HG03520 (cell line): ENCODE measurements at regions not wholly inside any gene's neighbourhood (a gene's known extent, or its start where the extent isn't known, plus 50 kb on each side); places are given as distances from the start of the nearest gene placed in this dataset.

ENCODE experiments used
- ATAC-seq: cut with Tn5 transposase; IDR thresholded peaks from one replicate; pipeline ENCODE4 v1.9.1; 2021; ENCODE audit warnings: mild to moderate bottlenecking, moderate library complexity; ENCODE audit not compliant: unreplicated experiment

DNA sequence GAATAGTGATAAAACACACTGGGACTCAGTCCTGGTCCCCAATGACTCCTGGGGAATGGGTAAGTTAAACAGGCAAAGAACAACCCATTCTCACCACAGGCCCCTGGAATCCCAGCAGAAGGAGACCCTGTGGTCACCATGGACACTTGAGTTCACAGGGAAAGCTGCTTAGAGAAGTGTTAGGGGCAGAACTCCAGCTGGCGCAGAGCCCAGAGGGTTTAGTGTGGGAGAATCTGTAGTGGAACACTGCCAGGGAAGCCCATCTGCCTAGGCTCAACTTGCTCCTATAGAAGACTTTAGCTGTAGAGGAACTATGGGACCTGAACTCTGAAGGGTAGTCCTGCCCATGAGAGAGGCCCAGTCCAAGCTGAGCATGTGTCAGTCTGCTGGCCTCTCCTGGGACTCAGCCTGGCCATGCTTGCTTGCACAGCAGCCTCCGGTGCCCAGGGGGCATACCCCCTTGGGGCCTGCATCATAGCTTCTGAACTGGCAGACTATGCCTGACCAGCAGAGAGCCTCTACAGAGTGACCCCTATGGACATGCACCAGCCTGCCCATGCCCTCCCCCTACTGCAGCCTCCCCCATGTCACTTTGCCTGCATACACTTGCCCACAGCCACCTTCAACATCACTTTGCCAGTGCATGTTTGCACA, 343.5 kb downstream of the IDS start:
- no peak for ATAC-seq

- ATAC-seq: no peak
Measured at GRCh38 chrX:149157976-149158375, 347.1 kb downstream of the IDS start.

- ATAC-seq: no peak
Measured at GRCh38 chrX:149152941-149153340, 352.2 kb downstream of the IDS start.

DNA sequence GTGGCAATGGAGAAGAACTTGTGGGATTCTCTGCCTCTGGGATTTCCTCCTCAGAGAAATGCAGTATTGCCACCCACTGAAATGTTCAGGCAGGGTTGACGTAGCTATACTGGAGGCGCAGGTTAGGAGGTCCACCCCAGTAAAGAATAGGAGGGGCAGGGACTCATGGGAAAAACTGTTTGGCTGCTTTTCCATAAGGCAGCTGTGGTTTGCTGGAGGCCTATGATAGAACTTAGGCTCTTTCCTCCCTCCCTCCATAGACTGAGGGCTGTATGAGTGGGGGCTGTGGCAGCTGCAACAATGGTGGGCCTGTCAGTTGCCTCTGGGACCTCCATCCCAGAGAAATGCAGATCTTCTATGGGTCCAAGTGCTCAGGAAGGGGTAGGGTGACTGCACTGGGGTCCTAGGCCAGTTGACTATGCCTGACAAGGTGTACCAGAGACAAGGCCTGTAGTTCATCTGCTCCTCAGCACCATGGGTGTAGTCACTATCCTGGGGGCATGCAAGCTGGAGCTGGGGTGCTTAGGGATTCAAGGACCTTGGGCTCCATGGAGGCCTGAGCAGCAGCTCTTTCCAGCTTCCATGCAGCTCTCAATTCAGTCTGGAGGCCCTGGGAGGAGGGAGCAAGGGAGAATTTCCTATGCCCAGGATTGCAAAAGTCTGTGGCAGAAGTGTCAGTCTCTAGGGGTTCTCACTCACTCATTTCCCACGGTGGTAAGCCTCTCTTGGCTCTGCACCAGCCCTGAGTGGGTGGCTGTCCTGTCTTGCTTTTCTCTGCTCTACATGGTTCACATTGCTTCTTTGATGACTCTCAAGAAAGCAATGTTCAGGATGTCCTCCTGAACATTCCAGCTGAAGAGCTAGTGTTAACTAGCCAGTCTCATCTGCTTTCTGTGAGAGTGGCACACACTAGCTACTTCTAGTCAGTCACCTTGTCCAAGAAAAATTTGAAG, 353.0 kb downstream of the IDS start:
- no peak for ATAC-seq

DNA sequence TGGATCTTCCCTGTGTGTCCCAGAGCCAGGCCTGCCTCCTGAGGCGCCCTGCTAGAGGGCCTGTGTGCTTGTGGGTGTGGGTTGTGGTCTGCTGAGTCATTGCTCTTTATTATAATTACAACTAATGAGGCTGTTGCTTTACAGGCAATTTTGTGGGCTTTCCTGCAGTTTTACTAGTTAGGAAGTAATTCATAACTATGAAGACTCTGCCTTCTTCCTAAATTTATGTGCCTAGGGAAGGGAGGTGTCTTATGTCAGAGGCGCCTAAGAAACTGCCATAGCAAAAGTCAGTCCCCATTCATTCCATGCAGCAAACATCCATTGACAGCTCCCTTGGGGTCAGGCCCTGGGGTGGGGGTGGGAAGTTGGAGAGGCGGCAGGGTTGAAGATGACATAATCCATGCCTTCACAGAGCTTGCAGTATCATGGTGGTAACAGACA, 359.2 kb downstream of the IDS start:
- ATAC-seq: no peak

DNA sequence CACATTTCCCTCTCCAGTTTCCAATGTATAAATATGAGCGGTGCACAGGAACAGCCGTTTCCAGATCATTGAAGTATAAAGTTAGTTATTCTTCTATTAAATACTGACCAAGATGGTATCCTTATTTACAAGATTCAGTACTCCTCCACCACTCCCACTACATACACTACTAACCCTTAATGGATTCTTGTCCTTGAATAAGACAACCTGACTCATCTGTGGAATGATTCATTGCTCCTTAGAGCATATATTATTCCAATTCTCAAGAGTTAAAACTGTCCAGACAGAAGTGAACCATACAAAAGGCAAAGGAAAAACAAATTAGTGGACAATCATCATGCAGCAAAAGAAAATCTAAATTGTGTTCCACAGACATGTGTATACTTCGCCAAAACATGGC, 373.3 kb downstream of the IDS start:
- ATAC-seq: no peak

DNA sequence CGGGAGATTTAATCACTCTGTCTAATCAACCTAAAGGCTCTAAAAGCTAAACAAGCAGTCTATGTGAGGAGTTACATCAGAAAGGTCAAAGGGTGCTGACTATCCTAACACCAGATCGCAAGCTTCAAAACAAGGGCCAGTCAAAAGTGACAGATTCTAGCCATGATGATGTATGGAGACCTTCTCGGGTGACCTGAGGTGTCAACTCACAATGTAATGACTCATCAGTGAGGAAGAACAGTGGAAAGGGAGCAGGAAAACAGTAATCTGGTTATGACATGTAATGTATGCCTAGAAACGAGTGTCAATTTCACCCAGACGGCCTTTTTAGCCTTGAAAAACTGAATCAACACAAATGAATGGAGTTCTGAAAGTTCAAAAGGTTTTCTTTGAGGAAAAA, 375.3 kb downstream of the IDS start:
- ATAC-seq: no peak

- ATAC-seq: no peak
Measured at GRCh38 chrX:149124526-149125108, 380.5 kb downstream of the IDS start.

GRCh38 chrX:149121206-149121920, 383.7 kb downstream of the IDS start:
- ATAC-seq: no peak

DNA sequence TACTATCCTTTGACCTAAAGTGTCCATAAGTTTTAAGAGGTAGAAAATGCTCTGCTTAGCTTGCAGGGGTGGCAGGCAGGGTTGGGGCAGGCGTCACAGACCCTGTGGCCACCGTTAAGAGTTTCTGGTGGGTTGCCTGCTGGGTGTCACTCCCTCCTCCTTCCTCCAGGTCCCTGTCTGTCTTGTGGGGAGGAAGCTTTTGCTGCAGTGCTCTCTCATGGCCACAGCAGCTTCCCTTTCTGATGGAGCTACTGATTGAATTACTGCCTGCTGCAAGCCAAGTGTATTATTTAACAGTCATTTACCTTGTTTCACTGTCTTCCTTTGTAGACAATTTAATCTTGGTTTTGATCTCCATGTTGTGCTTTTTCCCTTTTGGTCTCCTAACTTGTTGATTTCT, 384.6 kb downstream of the IDS start:
- no peak for ATAC-seq

- no peak for ATAC-seq
Measured at GRCh38 chrX:149114874-149115273, 390.2 kb downstream of the IDS start.

- no peak for ATAC-seq
Measured at GRCh38 chrX:149114001-149114400, 391.1 kb downstream of the IDS start.

DNA sequence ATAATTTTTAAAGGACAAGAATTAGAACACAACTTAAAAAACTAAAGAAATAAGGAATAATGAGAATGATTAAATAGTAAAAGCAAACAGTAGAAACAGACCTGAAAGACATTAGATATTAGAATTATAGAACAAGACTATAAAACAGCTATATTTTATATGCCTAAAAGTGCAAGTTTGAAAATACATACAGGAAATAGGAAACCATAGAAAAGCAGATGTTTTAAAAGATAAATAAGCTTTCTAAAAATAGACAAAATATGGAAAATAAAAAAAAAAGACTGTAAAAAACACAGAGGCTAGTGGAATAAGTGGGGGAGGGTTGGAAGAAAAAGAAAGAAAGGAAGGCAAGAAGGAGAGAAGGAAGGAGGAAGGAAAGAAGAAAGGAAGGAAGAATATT, 407.3 kb downstream of the IDS start:
- no peak for ATAC-seq

GRCh38 chrX:149092179-149092578, 412.9 kb downstream of the IDS start:
- no peak for ATAC-seq

- ATAC-seq: no peak
Measured at GRCh38 chrX:149079805-149080406, 425.2 kb downstream of the IDS start.

DNA sequence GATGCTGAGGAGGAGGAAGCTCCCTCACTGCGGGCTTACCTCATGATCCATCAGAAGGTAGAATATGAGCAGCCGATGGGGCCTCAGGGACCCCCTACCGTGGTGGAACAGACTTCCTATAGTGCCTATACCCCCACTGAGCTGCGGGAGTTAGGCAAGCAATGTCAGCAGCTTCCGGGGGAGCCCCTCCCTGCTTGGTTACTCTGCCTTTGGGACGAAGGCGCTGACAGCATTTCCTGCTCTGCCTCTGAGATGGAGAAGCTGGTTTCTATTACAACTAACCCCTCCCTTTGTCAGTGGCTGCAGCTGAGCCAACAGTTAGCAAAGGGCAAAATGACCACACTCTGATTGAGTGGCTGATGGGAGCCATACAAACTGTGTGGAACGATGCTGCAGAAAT, 430.7 kb downstream of the IDS start:
- no peak for ATAC-seq

- ATAC-seq: no peak
Measured at GRCh38 chrX:149073479-149073878, 431.6 kb downstream of the IDS start.

DNA sequence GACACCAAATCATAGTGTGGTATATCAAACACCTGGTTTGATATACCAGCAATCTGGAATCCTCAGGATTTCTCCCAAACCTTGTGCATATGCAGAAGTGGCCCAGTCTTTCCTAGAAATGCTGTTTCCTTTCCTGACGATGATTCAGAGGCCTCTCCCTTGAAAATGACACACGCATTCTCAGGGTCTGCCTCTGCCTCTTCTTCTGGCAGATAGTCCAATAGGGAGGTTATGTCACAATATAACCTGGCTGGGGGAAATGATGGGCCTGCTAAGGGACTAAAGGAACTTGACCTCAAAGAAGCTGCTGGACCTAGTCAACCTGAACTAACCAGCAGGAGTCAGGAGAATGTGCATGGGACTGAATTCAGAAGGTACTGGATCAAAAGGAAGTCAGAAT, 435.2 kb downstream of the IDS start:
- no peak for ATAC-seq

- no peak for ATAC-seq
Measured at GRCh38 chrX:149060921-149061320, 444.2 kb downstream of the IDS start.
